ENCODE measurements at regions not wholly inside any gene's neighbourhood (a gene's known extent, or its start where the extent isn't known, plus 50 kb on each side); places are given as distances from the start of the nearest gene placed in this dataset.

GRCh38 chr5:93257616-93258015 lies 323.4 kb downstream of the NR2F1-AS1 start:
- Histone ChIP-seq H3K27me3 (replicated peaks in 1 of 4; ENCODE audit: control extremely low read depth in 1 of 4, control insufficient read depth in 3 of 4, insufficient read depth in 4 of 4, low read length in 3 of 4) (no peaks in the 10 kb centered on the region), H3K9me3 (ENCODE audit: control extremely low read depth in 1 of 3, control insufficient read depth in 2 of 3, insufficient read depth in 1 of 3, low read length in 2 of 3) (no peaks in the 10 kb centered on the region), H3K79me2 (ENCODE audit: control insufficient read depth, insufficient read depth, low read length) (no peaks in the 10 kb centered on the region), H3K4me2 (replicated peaks; ENCODE audit: low read depth, low read length, poor library complexity, severe bottlenecking) (no peak overlapping the region), H2AFZ (ENCODE audit: insufficient read depth, low read depth, low read length, poor library complexity, severe bottlenecking) (no peak overlapping the region), H3K9ac (ENCODE audit: low read length) (no peak overlapping the region), H3K4me1 (ENCODE audit: control insufficient read depth in 2 of 2, insufficient read depth in 2 of 2, low read length in 2 of 2) (no peaks in the 10 kb centered on the region), H3K4me3 (ENCODE audit: control extremely low read depth in 1 of 5, extremely low read depth in 1 of 5, insufficient read depth in 1 of 5, low read depth in 2 of 5, low read length in 4 of 5) (no peak overlapping the region), H3K27ac (ENCODE audit: low read length in 2 of 2) (no peak overlapping the region), H4K20me1 (ENCODE audit: control insufficient read depth, insufficient read depth, low read length, poor library complexity, severe bottlenecking) (no peaks in the 10 kb centered on the region), H3K36me3 (replicated peaks in 1 of 2; ENCODE audit: control extremely low read depth in 1 of 2, control insufficient read depth in 1 of 2, extremely low read depth in 1 of 2, insufficient read depth in 2 of 2, low read length in 1 of 2) (no peaks in the 10 kb centered on the region)
- Mint-ChIP-seq H3K9me3 (ENCODE audit: insufficient read depth) (no peaks in the 10 kb centered on the region), H3K4me3 (no peak overlapping the region), H3K27me3 (no peaks in the 10 kb centered on the region), H3K27ac (no peak overlapping the region), H3K4me1 (no peaks in the 10 kb centered on the region)
- WGBS (ENCODE audit: insufficient coverage) = 92% methylated on average over 2 of the region's 3 CpGs
- TF ChIP-seq EZH2 (IDR thresholded peaks at IDR 0.05; ENCODE audit: borderline replicate concordance, insufficient read depth, low read depth, low read length, poor library complexity, severe bottlenecking) = no peak
- no peak for TF ChIP-seq CTCF (IDR thresholded peaks at IDR 0.05)
- intact Hi-C loops (cut with micrococcal nuclease) = no loop called here
- DNase-seq (no peak), ATAC-seq (ENCODE audit: low read depth) (no peak)
- POLR2A ChIA-PET = no interaction called here
- CTCF ChIA-PET = no interaction called here

GRCh38 chr5:93255796-93256195 lies 325.2 kb downstream of the NR2F1-AS1 start:
- no peak for DNase-seq
- Histone ChIP-seq H2AFZ (ENCODE audit: insufficient read depth, low read depth, low read length, poor library complexity, severe bottlenecking) (no peak overlapping the region), H3K27me3 (replicated peaks in 1 of 4; ENCODE audit: control extremely low read depth in 1 of 4, control insufficient read depth in 3 of 4, insufficient read depth in 4 of 4, low read length in 3 of 4) (no peaks in the 10 kb centered on the region), H3K9ac (ENCODE audit: low read length) (no peak overlapping the region), H3K79me2 (ENCODE audit: control insufficient read depth, insufficient read depth, low read length) (no peaks in the 10 kb centered on the region), H3K4me1 (ENCODE audit: control insufficient read depth in 2 of 2, insufficient read depth in 2 of 2, low read length in 2 of 2) (no peaks in the 10 kb centered on the region), H3K27ac (ENCODE audit: low read length in 2 of 2) (no peak overlapping the region), H3K36me3 (replicated peaks in 1 of 2; ENCODE audit: control extremely low read depth in 1 of 2, control insufficient read depth in 1 of 2, extremely low read depth in 1 of 2, insufficient read depth in 2 of 2, low read length in 1 of 2) (no peaks in the 10 kb centered on the region), H3K9me3 (ENCODE audit: control extremely low read depth in 1 of 3, control insufficient read depth in 2 of 3, insufficient read depth in 1 of 3, low read length in 2 of 3) (no peaks in the 10 kb centered on the region), H3K4me2 (replicated peaks; ENCODE audit: low read depth, low read length, poor library complexity, severe bottlenecking) (no peak overlapping the region), H4K20me1 (ENCODE audit: control insufficient read depth, insufficient read depth, low read length, poor library complexity, severe bottlenecking) (no peaks in the 10 kb centered on the region), H3K4me3 (ENCODE audit: control extremely low read depth in 1 of 5, extremely low read depth in 1 of 5, insufficient read depth in 1 of 5, low read depth in 2 of 5, low read length in 4 of 5) (no peak overlapping the region)
- ChIA-PET POLR2A (no interaction called here), CTCF (no interaction called here)
- no peak for TF ChIP-seq EZH2 (IDR thresholded peaks at IDR 0.05; ENCODE audit: borderline replicate concordance, insufficient read depth, low read depth, low read length, poor library complexity, severe bottlenecking)
- no peak for TF ChIP-seq CTCF (IDR thresholded peaks at IDR 0.05)
- no peak overlapping the region for H3K4me3 Mint-ChIP-seq
- no peaks in the 10 kb centered on the region for H3K27me3 Mint-ChIP-seq
- no peak for ATAC-seq (ENCODE audit: low read depth)
- H3K27ac Mint-ChIP-seq = no peak overlapping the region
- intact Hi-C loops (cut with micrococcal nuclease) = no loop called here
- no peaks in the 10 kb centered on the region for H3K9me3 Mint-ChIP-seq (ENCODE audit: insufficient read depth)
- no peaks in the 10 kb centered on the region for H3K4me1 Mint-ChIP-seq

Data from B cell (primary cell).